SK-N-SH treated with all-trans-retinoic acid at 6 μM for 48 hours (cell line): ENCODE measurements at regions not wholly inside any gene's neighbourhood (a gene's known extent, or its start where the extent isn't known, plus 50 kb on each side); places are given as distances from the start of the nearest gene placed in this dataset.

ENCODE experiments used
- ATAC-seq: fragments of 200-7000 bp; cut with Tn5 transposase; 3 replicates; pipeline ENCODE4 v1.9.1; 2020; ENCODE audit warnings: mild to moderate bottlenecking, moderate library complexity
- ARNTL ChIP-seq: fragments of 450-650 bp; formaldehyde crosslinking; IDR thresholded peaks from 2 replicates; pipeline ENCODE4 v1.5.0; 2020; ENCODE audit warnings: low read depth, mild to moderate bottlenecking, moderate library complexity, borderline replicate concordance
- BACH2 ChIP-seq: fragments of 250-450 bp; sonication (Bioruptor Pico); IDR thresholded peaks from 2 replicates; pipeline ENCODE4 v1.9.0; 2021; ENCODE audit warnings: mild to moderate bottlenecking, borderline replicate concordance
- CSDC2 ChIP-seq: fragments of 250-450 bp; sonication (Bioruptor Pico); IDR thresholded peaks from 2 replicates; pipeline ENCODE4 v1.5.0; 2020; ENCODE audit warnings: mild to moderate bottlenecking, moderate library complexity
- CSRNP3 ChIP-seq: fragments of 250-450 bp; sonication (Bioruptor Pico); IDR thresholded peaks from 2 replicates; pipeline ENCODE4 v1.5.1; 2021; ENCODE audit warnings: mild to moderate bottlenecking, moderate library complexity
- ISL1 ChIP-seq: fragments of 250-450 bp; sonication (Bioruptor Pico); IDR thresholded peaks from 2 replicates; pipeline ENCODE4 v2.1.2; 2022; ENCODE audit warnings: mild to moderate bottlenecking, moderate library complexity
- OSR1 ChIP-seq: fragments of 250-450 bp; sonication (Bioruptor Pico); IDR thresholded peaks from 2 replicates; pipeline ENCODE4 v1.8.0; 2022; ENCODE audit warnings: moderate library complexity, mild to moderate bottlenecking, inconsistent platforms
- POU6F1 ChIP-seq: fragments of 250-450 bp; sonication (Bioruptor Pico); IDR thresholded peaks from 2 replicates; pipeline ENCODE4 v1.8.0; 2021; ENCODE audit warnings: low read depth, mild to moderate bottlenecking, moderate library complexity, borderline replicate concordance
- PPARA ChIP-seq: fragments of 250-450 bp; sonication (Bioruptor Pico); IDR thresholded peaks from 2 replicates; pipeline ENCODE4 v1.5.0; 2020; ENCODE audit warnings: mild to moderate bottlenecking, borderline replicate concordance
- RARB ChIP-seq: fragments of 250-450 bp; sonication (Bioruptor Pico); IDR thresholded peaks from 2 replicates; pipeline ENCODE4 v1.8.0; 2021; ENCODE audit warnings: mild to moderate bottlenecking, moderate library complexity
- TCF4 ChIP-seq: fragments of 250-450 bp; sonication (Bioruptor Pico); IDR thresholded peaks from 2 replicates; pipeline ENCODE4 v1.8.0; 2021; ENCODE audit warnings: mild to moderate bottlenecking, moderate library complexity, borderline replicate concordance
- TSHZ2 ChIP-seq: fragments of 250-450 bp; sonication (Bioruptor Pico); IDR thresholded peaks from 2 replicates; pipeline ENCODE4 v1.5.0; 2020; ENCODE audit warnings: mild to moderate bottlenecking, moderate library complexity
- ZC3H10 ChIP-seq: fragments of 250-450 bp; sonication (Bioruptor Pico); IDR thresholded peaks from 2 replicates; pipeline ENCODE4 v1.5.1; 2021; ENCODE audit warnings: mild to moderate bottlenecking, moderate library complexity
- ZFP3 ChIP-seq: fragments of 250-450 bp; sonication (Bioruptor Pico); IDR thresholded peaks from 2 replicates; pipeline ENCODE4 v1.5.0; 2020; ENCODE audit warnings: mild to moderate bottlenecking, moderate library complexity
- ZFP30 ChIP-seq: fragments of 450-650 bp; formaldehyde crosslinking; IDR thresholded peaks from 2 replicates; pipeline ENCODE4 v1.5.0; 2022; ENCODE audit warnings: mild to moderate bottlenecking, moderate library complexity
- ZNF565 ChIP-seq: fragments of 450-650 bp; formaldehyde crosslinking; conservative IDR thresholded peaks from 2 replicates; pipeline ENCODE4 v1.5.0; 2020; ENCODE audit warnings: low read depth, mild to moderate bottlenecking, moderate library complexity
- ZNF70 ChIP-seq: fragments of 450-650 bp; formaldehyde crosslinking; IDR thresholded peaks from 2 replicates; pipeline ENCODE4 v1.5.0; 2020; ENCODE audit warnings: mild to moderate bottlenecking, moderate library complexity
- ZNF8 ChIP-seq: fragments of 450-650 bp; formaldehyde crosslinking; IDR thresholded peaks from 2 replicates; pipeline ENCODE4 v1.5.0; 2020; ENCODE audit warnings: mild to moderate bottlenecking, moderate library complexity
- TF ChIP-seq, protein P1 (sequence below): fragments of 250-450 bp; sonication (Bioruptor Pico); IDR thresholded peaks from 2 replicates; pipeline ENCODE4 v1.8.0; 2020; ENCODE audit warnings: mild to moderate bottlenecking, moderate library complexity, borderline replicate concordance

- ATAC-seq: no peak
- TF ChIP-seq BACH2 (CRISPR knock-in tag) (no peak), POU6F1 (CRISPR knock-in tag) (no peak), ZNF565 (CRISPR knock-in tag) (no peak), ZFP30 (CRISPR knock-in tag) (no peak), ISL1 (CRISPR knock-in tag) (no peak), CSDC2 (CRISPR knock-in tag) (no peak), PPARA (CRISPR knock-in tag) (no peak), ARNTL (CRISPR knock-in tag) (no peak), TSHZ2 (CRISPR knock-in tag) (no peak), ZFP3 (no peak)
- TF ChIP-seq, protein P1, sequence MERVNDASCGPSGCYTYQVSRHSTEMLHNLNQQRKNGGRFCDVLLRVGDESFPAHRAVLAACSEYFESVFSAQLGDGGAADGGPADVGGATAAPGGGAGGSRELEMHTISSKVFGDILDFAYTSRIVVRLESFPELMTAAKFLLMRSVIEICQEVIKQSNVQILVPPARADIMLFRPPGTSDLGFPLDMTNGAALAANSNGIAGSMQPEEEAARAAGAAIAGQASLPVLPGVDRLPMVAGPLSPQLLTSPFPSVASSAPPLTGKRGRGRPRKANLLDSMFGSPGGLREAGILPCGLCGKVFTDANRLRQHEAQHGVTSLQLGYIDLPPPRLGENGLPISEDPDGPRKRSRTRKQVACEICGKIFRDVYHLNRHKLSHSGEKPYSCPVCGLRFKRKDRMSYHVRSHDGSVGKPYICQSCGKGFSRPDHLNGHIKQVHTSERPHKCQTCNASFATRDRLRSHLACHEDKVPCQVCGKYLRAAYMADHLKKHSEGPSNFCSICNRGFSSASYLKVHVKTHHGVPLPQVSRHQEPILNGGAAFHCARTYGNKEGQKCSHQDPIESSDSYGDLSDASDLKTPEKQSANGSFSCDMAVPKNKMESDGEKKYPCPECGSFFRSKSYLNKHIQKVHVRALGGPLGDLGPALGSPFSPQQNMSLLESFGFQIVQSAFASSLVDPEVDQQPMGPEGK (CRISPR knock-in tag): no peak
Observed at GRCh38 chr6:169393753-169394152, 140.1 kb upstream of the THBS2 start.

DNA sequence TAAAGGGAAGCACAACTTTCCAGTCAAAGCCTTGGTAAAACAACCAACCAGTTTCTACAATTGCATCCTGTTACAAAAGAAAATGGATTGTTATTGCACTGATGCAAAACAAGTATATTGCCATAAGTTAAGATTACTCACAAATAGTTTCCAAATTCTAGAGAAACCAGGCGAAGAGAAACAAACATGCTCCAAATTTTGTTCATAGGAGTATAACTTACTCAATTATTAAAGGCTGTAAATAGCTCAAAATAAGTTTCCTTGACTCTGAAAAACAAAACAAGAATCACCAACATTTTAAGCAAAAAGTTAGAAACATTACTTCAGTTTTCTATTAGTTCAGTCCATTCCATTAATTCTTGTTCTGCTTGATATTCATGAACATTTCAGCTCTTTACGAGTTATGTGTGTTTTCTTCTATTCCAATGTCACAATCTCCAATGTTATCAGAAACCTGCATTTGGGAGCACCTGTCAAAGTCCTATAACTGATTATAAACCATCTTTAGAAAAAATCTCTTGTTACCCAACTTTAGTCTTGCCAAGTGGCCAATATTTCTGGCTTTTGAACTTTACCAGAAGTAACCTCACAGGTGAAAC, 137.9 kb upstream of the THBS2 start:
- ATAC-seq: no peak
- TF ChIP-seq ARNTL (CRISPR knock-in tag): no peak
- no peak for TF ChIP-seq POU6F1 (CRISPR knock-in tag)
- TF ChIP-seq ZNF70 (CRISPR knock-in tag): no peak
- no peak for TF ChIP-seq OSR1 (CRISPR knock-in tag)
- no peak for TF ChIP-seq ZC3H10
- no peak for TF ChIP-seq ZFP30 (CRISPR knock-in tag)
- no peak for TF ChIP-seq CSRNP3
- no peak for TF ChIP-seq TCF4 (CRISPR knock-in tag)
- TF ChIP-seq ISL1 (CRISPR knock-in tag): no peak
- no peak for TF ChIP-seq BACH2 (CRISPR knock-in tag)
- no peak for TF ChIP-seq ZFP3
- TF ChIP-seq RARB: no peak
- TF ChIP-seq ZNF8: no peak

DNA sequence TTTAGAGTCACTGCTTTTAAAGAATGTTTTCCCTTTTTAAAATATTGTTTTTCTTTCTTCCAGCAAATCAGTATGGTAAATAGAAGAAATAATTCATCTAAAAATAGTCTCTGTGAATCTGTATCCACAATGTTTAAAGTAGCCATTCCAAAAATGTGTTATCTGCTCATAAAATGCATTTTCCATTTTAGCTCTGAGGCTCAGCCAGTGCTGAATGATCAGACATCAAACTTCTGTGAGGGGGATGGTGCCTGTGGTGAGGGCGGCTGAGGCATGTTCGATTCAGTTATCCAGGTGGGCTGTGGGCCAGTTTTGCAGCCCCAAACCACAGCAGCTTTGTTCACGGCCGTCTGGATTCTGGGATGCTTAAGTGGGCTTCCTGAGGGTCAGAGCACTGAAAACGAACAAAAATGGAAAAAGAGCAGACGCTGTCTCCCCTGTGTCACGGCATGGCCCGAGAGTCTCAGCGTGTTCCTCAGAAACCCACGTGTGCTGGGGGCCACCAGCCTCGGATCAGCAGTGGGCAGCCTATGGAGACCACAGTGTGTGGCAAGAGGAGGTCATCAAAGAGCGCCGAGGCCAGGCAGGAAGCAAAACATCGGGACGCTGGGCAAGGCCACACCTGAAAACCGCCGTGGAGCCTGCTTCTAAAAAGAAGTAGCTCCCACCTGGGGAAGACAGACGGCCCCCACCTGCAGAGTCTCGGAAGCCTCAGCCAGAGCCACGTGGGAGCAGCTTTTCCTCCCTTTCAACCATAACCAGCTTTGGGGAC, 134.9 kb upstream of the THBS2 start:
- TF ChIP-seq POU6F1 (CRISPR knock-in tag): no peak
- ATAC-seq: no peak
